ENCODE measurements at regions not wholly inside any gene's neighbourhood (a gene's known extent, or its start where the extent isn't known, plus 50 kb on each side); places are given as distances from the start of the nearest gene placed in this dataset.

GRCh38 chr12:40632933-40633332, 59.3 kb upstream of the CNTN1 start:
- DNase-seq (ENCODE audit: low read depth) (no peak), FAIRE-seq (no peak)
- no peaks in the 10 kb centered on the region for H3K36me3 ChIP-seq (ENCODE audit: insufficient read depth, low read length)
- Mint-ChIP-seq H3K9me3 (ENCODE audit: unreplicated experiment) (peaks cover 2% of the 10 kb centered on the region), H3K4me3 (ENCODE audit: unreplicated experiment) (no peak overlapping the region), H3K27me3 (ENCODE audit: low read depth, unreplicated experiment) (no peaks in the 10 kb centered on the region), H3K36me3 (ENCODE audit: low read depth, unreplicated experiment) (no peaks in the 10 kb centered on the region), H3K4me1 (ENCODE audit: low read depth, unreplicated experiment) (peaks cover 2% of the 10 kb centered on the region), H3K27ac (ENCODE audit: unreplicated experiment) (no peak overlapping the region)
- TF ChIP-seq CTCF (IDR thresholded peaks at IDR 0.05; ENCODE audit: insufficient read depth, low read depth, low read length) (no peak), EZH2 (IDR thresholded peaks at IDR 0.05; ENCODE audit: insufficient read depth, low read length) (no peak)
- no peak overlapping the region for H3K4me3 ChIP-seq (ENCODE audit: insufficient read depth, low read depth, low read length)
- H3K4me2 ChIP-seq (ENCODE audit: low read length), result no peak overlapping the region
- H4K20me1 ChIP-seq (ENCODE audit: insufficient read depth, low read length), result no peaks in the 10 kb centered on the region
- no peak overlapping the region for H3K27ac ChIP-seq (ENCODE audit: low read depth, low read length)
- H3K79me2 ChIP-seq (ENCODE audit: insufficient read depth, low read length), result no peaks in the 10 kb centered on the region
- no peak overlapping the region for H3K9ac ChIP-seq (ENCODE audit: low read length)
- H3K27me3 ChIP-seq (ENCODE audit: insufficient read depth, low read length), result no peaks in the 10 kb centered on the region
- no peak overlapping the region for H2AFZ ChIP-seq (ENCODE audit: low read depth, low read length)
- H3K4me1 ChIP-seq (ENCODE audit: insufficient read depth, low read length), result no peaks in the 10 kb centered on the region
- H3K9me3 ChIP-seq (ENCODE audit: insufficient read depth, low read depth, low read length), result peaks cover 3% of the 10 kb centered on the region

- Histone ChIP-seq H3K9ac (ENCODE audit: low read length) (no peak overlapping the region), H3K4me3 (ENCODE audit: insufficient read depth, low read depth, low read length) (no peak overlapping the region), H3K4me2 (ENCODE audit: low read length) (no peak overlapping the region), H3K4me1 (ENCODE audit: insufficient read depth, low read length) (no peaks in the 10 kb centered on the region), H3K27me3 (ENCODE audit: insufficient read depth, low read length) (no peaks in the 10 kb centered on the region), H3K79me2 (ENCODE audit: insufficient read depth, low read length) (no peaks in the 10 kb centered on the region), H3K27ac (ENCODE audit: low read depth, low read length) (no peak overlapping the region), H4K20me1 (ENCODE audit: insufficient read depth, low read length) (no peaks in the 10 kb centered on the region), H2AFZ (ENCODE audit: low read depth, low read length) (no peak overlapping the region), H3K36me3 (ENCODE audit: insufficient read depth, low read length) (no peaks in the 10 kb centered on the region), H3K9me3 (ENCODE audit: insufficient read depth, low read depth, low read length) (no peaks in the 10 kb centered on the region)
- no peak for FAIRE-seq
- H3K4me1 Mint-ChIP-seq (ENCODE audit: low read depth, unreplicated experiment), result peaks cover 2% of the 10 kb centered on the region
- H3K4me3 Mint-ChIP-seq (ENCODE audit: unreplicated experiment), result no peak overlapping the region
- no peaks in the 10 kb centered on the region for H3K36me3 Mint-ChIP-seq (ENCODE audit: low read depth, unreplicated experiment)
- H3K27ac Mint-ChIP-seq (ENCODE audit: unreplicated experiment), result no peak overlapping the region
- no peaks in the 10 kb centered on the region for H3K27me3 Mint-ChIP-seq (ENCODE audit: low read depth, unreplicated experiment)
- TF ChIP-seq EZH2 (IDR thresholded peaks at IDR 0.05; ENCODE audit: insufficient read depth, low read length), result no peak
- TF ChIP-seq CTCF (IDR thresholded peaks at IDR 0.05; ENCODE audit: insufficient read depth, low read depth, low read length), result no peak
- peaks cover 2% of the 10 kb centered on the region for H3K9me3 Mint-ChIP-seq (ENCODE audit: unreplicated experiment)
- no peak for DNase-seq (ENCODE audit: low read depth)
These were observed 57.6 kb upstream of the CNTN1 start for GRCh38 chr12:40634517-40635131.

GRCh38 chr12:40635141-40635731, 57.0 kb upstream of the CNTN1 start:
- Mint-ChIP-seq H3K36me3 (ENCODE audit: low read depth, unreplicated experiment) (no peaks in the 10 kb centered on the region), H3K27me3 (ENCODE audit: low read depth, unreplicated experiment) (no peaks in the 10 kb centered on the region), H3K27ac (ENCODE audit: unreplicated experiment) (no peak overlapping the region), H3K9me3 (ENCODE audit: unreplicated experiment) (peaks cover 4% of the 10 kb centered on the region), H3K4me1 (ENCODE audit: low read depth, unreplicated experiment) (peaks cover 2% of the 10 kb centered on the region), H3K4me3 (ENCODE audit: unreplicated experiment) (no peak overlapping the region)
- H4K20me1 ChIP-seq (ENCODE audit: insufficient read depth, low read length), result no peaks in the 10 kb centered on the region
- DNase-seq (ENCODE audit: low read depth), result no peak
- H3K4me3 ChIP-seq (ENCODE audit: insufficient read depth, low read depth, low read length), result no peak overlapping the region
- no peaks in the 10 kb centered on the region for H3K9me3 ChIP-seq (ENCODE audit: insufficient read depth, low read depth, low read length)
- H3K27me3 ChIP-seq (ENCODE audit: insufficient read depth, low read length), result no peaks in the 10 kb centered on the region
- no peak overlapping the region for H2AFZ ChIP-seq (ENCODE audit: low read depth, low read length)
- no peaks in the 10 kb centered on the region for H3K36me3 ChIP-seq (ENCODE audit: insufficient read depth, low read length)
- no peak for FAIRE-seq
- H3K4me2 ChIP-seq (ENCODE audit: low read length), result no peak overlapping the region
- no peaks in the 10 kb centered on the region for H3K4me1 ChIP-seq (ENCODE audit: insufficient read depth, low read length)
- TF ChIP-seq CTCF (IDR thresholded peaks at IDR 0.05; ENCODE audit: insufficient read depth, low read depth, low read length) (no peak), EZH2 (IDR thresholded peaks at IDR 0.05; ENCODE audit: insufficient read depth, low read length) (no peak)
- H3K79me2 ChIP-seq (ENCODE audit: insufficient read depth, low read length), result no peaks in the 10 kb centered on the region
- no peak overlapping the region for H3K9ac ChIP-seq (ENCODE audit: low read length)
- no peak overlapping the region for H3K27ac ChIP-seq (ENCODE audit: low read depth, low read length)
